Middle frontal gyrus (tissue), 1 donor: ENCODE measurements at regions not wholly inside any gene's neighbourhood (a gene's known extent, or its start where the extent isn't known, plus 50 kb on each side); places are given as distances from the start of the nearest gene placed in this dataset.

ENCODE experiments used
- DNase-seq: peaks from one replicate; pipeline ENCODE4 v3.0.0-alpha.2; 2015; ENCODE audit warnings: low spot score; ENCODE audit errors: extremely low spot score

GRCh38 chr9:126151031-126151685 lies 175.5 kb upstream of the MVB12B start:
- no peak for DNase-seq

GRCh38 chr9:126151686-126152134 lies 174.9 kb upstream of the MVB12B start:
- DNase-seq = no peak

- DNase-seq = no peak
These were observed 173.8 kb upstream of the MVB12B start for GRCh38 chr9:126152622-126153362.

DNA sequence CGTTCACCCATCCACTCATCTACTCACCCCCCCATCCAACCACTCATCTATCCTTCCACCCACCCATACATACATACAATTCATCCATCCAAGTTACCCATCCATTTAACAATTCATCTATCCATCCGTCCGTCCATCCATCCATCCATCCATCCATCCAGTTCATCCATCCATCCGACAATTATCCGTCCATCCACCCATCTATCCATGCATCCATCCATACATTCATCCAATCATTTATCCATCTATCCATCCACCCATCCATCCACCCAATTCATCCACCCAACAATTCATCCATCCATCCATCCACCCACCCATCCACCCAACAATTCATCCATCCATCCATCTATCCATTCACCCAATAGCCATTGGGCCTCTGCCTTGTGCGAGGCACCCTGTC lies 173.2 kb upstream of the MVB12B start:
- DNase-seq = no peak

- DNase-seq = no peak
These were observed 172.3 kb upstream of the MVB12B start for GRCh38 chr9:126154182-126154827.

DNA sequence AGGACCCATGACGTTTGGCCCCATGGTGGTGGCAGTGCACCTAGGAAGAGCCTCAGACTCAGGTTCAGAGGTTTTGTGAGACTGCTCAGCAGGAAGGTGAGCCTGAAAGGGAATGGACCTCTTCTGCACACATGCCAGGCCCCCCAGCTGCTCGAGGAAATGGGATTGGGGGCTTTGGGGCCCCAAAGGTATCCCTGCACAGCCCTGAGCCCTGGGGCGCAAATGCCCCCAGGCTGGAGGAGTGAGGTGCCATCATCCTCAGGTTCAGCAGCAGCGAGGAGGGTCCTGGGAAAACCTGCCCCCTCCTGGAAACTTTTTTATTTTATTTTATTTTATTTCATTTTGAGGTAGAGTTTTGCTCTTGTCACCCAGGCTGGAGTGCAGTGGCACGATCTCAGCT lies 171.8 kb upstream of the MVB12B start:
- DNase-seq = no peak

DNA sequence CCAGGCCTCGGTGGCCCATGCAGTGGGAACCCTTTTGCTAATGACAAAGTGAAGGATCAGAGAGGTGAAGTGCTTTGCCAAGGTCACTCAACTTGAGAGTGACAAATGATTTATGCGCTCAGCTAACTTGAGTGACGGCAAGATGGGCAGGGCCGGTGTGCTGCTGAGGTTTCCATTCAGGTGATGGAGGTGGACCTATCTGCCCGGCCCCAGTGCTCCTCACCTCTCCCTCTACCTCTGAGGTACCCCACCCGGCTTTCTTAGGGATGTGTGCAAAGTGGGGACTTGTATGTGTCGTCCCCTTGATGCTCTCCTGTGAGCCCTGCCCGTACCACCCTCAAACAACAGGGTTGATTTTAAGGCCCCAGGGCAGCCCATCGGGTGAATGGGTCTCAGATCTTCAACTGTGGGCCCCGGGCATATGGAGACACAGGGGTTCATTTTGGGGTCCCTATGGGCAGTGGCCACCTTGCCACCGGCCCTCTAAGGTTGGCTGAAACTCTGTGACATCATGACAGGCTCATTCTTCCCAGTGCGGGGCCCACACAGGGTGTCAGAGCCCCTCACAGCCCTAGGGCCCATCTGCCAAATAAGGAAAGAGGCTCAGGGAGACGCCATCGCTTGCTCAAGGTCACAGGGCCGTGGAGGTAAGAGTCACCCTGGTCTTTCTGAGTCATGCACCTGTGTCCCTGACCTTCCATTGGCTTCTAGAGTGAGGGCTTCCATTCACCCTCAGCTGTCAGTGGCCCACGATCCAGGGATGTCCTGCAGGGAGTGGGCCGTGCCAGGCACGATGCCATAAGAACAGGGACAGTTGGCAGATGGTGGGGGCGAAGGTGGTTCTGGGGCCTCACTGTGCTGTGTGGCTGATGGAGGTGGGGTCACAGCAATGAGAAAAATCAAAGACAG lies 170.6 kb upstream of the MVB12B start:
- DNase-seq = no peak

DNA sequence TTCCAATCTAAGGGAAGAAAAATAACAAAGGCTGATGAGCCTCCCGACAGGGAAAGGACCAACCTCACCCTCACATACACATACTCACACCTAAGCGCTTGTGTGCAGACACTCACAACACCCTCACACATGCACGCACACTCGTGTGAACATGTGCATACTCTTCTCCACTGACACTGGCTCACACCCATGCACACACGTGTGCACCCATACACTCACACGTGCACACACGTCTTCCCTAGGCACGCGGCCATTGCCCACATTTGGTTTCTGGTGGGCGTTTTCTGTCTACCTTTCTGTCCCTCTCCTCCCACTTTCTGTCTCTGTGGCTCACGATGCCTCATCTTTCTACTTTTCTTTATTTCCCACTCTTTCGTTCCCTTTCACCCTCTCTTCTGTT lies 169.7 kb upstream of the MVB12B start:
- DNase-seq = no peak

DNA sequence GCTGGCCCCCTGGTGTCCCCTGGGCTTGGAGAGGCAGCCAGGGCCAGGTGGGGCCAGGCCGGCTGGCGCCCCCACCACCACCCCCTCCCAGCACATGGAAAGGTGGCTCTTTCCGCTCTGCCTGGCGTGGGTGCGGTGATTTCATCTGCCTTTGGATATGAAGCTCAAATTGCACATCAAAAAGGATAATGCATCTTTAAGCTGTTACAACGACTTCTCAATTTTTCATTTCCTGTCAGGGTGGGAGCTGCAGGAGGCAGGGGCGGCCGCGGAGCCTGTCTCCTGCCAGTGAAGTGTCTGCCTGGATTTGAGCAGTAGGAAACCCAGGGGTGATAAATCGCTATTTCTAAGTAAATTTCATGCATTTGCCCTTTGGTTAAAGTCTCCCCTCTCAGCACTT lies 169.2 kb upstream of the MVB12B start:
- DNase-seq = no peak

DNA sequence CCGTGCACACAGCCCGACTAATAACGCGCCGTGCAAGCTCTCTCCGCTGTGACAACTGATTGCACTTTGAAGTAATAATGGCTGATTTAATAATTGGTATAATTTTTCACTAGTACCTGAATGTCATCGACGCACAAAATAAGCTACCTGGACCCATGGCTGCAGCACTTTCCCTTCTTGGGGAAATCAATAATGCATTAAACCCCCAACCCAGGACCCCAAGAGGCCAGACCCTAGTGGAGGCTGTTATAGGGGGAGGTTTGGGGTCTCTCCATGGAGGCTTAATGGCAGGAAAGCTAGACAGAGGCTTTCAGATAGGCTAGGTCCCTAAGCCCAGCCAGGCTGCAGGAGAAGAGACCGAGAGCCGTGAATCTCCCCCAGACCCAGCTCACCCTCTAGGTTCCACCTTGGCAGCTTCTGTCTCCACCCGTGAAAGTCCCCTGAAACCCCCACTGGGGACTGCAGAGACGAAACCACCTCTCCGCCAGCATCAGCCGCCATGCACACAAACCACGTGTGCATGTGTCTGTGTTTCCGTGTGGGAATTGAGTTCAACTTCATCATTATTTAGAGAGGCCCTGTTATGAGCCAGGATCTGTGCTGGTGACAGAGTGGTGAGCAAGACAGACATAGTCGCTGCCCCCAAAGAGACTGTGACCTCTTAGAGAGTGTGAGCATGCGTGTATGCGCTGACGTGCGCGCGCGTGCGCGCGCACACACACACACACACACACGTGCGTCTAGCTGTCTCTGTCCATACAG lies 168.6 kb upstream of the MVB12B start:
- no peak for DNase-seq

- no peak for DNase-seq
These were observed 167.8 kb upstream of the MVB12B start for GRCh38 chr9:126158588-126159429.

DNA sequence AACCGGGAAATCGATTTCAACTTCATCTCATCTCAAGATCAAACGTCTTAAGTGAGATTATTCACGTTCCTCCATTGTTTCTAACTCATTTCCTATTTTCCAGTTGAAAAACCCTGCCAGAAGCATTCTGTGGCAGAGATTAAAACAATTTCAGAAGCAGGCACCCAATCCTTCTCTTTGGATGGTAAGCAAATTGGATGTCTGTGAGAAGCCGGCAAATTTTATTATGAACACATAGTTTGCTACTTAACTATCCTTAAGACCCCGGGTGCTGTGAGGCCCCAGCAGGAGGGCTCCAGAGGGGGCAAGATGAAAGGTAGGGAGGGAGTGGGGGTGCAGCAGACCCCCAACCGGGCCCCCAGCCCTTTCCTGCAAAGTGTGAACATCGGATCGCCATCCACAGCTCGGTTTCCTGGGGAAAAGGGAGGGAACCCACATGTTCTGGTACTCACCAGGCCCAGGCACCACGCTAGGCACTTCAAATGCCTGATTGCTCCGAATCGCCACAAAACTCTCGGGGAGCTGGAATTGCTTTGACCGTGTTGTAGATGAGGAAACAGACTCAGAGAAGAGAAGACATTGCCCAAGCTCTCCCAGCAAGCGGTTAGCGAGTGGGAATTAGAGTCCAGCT lies 167.1 kb upstream of the MVB12B start:
- no peak for DNase-seq

DNA sequence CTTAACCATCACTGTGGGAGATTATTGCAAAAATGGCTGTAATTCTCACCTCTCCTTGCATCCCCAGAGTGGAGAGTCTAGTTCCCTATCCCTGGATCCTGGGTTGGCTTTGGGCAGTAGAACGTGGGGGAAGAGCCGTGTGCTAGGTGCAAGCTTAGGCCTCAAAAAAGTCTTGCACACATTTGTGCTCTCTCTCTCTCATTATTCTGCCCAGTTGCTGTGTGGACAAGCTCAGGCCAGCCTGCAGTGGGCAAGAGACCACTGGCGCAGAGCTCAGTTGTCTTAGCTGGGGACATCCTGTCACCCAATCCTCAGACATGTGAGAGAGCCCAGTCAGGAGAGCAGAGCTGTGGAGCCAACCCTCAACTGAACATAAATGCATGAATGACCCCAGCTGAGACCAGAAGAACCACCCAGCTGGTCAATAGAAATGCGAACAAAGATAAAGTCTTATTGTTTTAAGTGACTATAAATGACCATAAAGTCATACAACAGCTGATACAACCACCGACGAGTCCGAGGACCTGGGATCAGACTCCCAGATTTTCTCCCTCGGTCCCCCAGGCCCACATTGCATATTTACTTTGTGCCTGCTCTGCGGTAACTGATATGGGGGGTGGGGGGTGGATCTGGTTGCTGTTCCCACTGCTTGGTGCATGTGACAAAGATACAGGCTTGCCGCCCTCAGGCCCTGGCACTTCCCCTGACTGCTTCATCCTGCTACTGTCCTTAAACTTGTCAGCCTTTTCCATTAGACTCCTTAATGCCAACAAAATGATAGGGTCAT lies 166.4 kb upstream of the MVB12B start:
- DNase-seq = no peak

- no peak for DNase-seq
These were observed 165.7 kb upstream of the MVB12B start for GRCh38 chr9:126160854-126161329.

- no peak for DNase-seq
These were observed 163.8 kb upstream of the MVB12B start for GRCh38 chr9:126162611-126163381.

GRCh38 chr9:126164796-126165525 lies 161.7 kb upstream of the MVB12B start:
- peak; percentile 29 for DNase-seq

GRCh38 chr9:126165755-126166154 lies 160.9 kb upstream of the MVB12B start:
- DNase-seq = no peak
